ENCODE measurements at regions not wholly inside any gene's neighbourhood (a gene's known extent, or its start where the extent isn't known, plus 50 kb on each side); places are given as distances from the start of the nearest gene placed in this dataset.

- Mint-ChIP-seq H3K4me1 (no peaks in the 10 kb centered on the region), H3K27me3 (no peaks in the 10 kb centered on the region), H3K4me3 (no peak overlapping the region), H3K36me3 (ENCODE audit: low read depth) (no peaks in the 10 kb centered on the region), H3K9me3 (peaks cover 4% of the 10 kb centered on the region), H3K27ac (no peak overlapping the region)
- no peak for DNase-seq
- POLR2A ChIA-PET = no interaction called here
- CTCF ChIA-PET = no interaction called here
Measured at GRCh38 chr3:80519436-80519835, 751.6 kb upstream of the ROBO1 start.

GRCh38 chr3:80496452-80496851, 728.7 kb upstream of the ROBO1 start:
- POLR2A ChIA-PET = no interaction called here
- Mint-ChIP-seq H3K36me3 (ENCODE audit: low read depth) (no peaks in the 10 kb centered on the region), H3K27me3 (no peaks in the 10 kb centered on the region), H3K4me3 (no peak overlapping the region), H3K4me1 (no peaks in the 10 kb centered on the region), H3K27ac (no peak overlapping the region), H3K9me3 (peaks cover 7% of the 10 kb centered on the region)
- CTCF ChIA-PET = no interaction called here
- no peak for DNase-seq

- CTCF ChIA-PET = no interaction called here
- H3K9me3 Mint-ChIP-seq = peaks cover 3% of the 10 kb centered on the region
Measured at GRCh38 chr3:80492162-80492561, 724.4 kb upstream of the ROBO1 start.

GRCh38 chr3:80472961-80473360, 705.2 kb upstream of the ROBO1 start:
- no peaks in the 10 kb centered on the region for H3K4me1 Mint-ChIP-seq
- H3K27me3 Mint-ChIP-seq = no peaks in the 10 kb centered on the region
- H3K27ac Mint-ChIP-seq = no peak overlapping the region
- H3K4me3 Mint-ChIP-seq = no peak overlapping the region
- no peaks in the 10 kb centered on the region for H3K36me3 Mint-ChIP-seq (ENCODE audit: low read depth)
- peaks cover 8% of the 10 kb centered on the region for H3K9me3 Mint-ChIP-seq
- CTCF ChIA-PET = no interaction called here
- no peak for DNase-seq
- POLR2A ChIA-PET = no interaction called here

More at GRCh38 chr3:80492162-80492561, 724.4 kb upstream of the ROBO1 start:
- no peaks in the 10 kb centered on the region for H3K27me3 Mint-ChIP-seq
- no peaks in the 10 kb centered on the region for H3K4me1 Mint-ChIP-seq
- H3K36me3 Mint-ChIP-seq (ENCODE audit: low read depth) = no peaks in the 10 kb centered on the region
- H3K4me3 Mint-ChIP-seq = no peak overlapping the region
- DNase-seq = no peak
- POLR2A ChIA-PET = no interaction called here
- no peak overlapping the region for H3K27ac Mint-ChIP-seq

GRCh38 chr3:80472459-80472858, 704.7 kb upstream of the ROBO1 start:
- CTCF ChIA-PET = no interaction called here
- H3K27ac Mint-ChIP-seq = no peak overlapping the region
- POLR2A ChIA-PET = no interaction called here
- no peaks in the 10 kb centered on the region for H3K36me3 Mint-ChIP-seq (ENCODE audit: low read depth)
- no peaks in the 10 kb centered on the region for H3K27me3 Mint-ChIP-seq
- peaks cover 8% of the 10 kb centered on the region for H3K9me3 Mint-ChIP-seq
- DNase-seq = no peak
- no peak overlapping the region for H3K4me3 Mint-ChIP-seq
- H3K4me1 Mint-ChIP-seq = no peaks in the 10 kb centered on the region

- H3K4me1 Mint-ChIP-seq = no peaks in the 10 kb centered on the region
Measured at GRCh38 chr3:80470433-80470832, 702.6 kb upstream of the ROBO1 start.

GRCh38 chr3:80465746-80466145, 697.9 kb upstream of the ROBO1 start:
- Mint-ChIP-seq H3K27me3 (no peaks in the 10 kb centered on the region), H3K4me3 (no peak overlapping the region), H3K27ac (no peak overlapping the region), H3K4me1 (no peaks in the 10 kb centered on the region), H3K9me3 (peaks cover 10% of the 10 kb centered on the region), H3K36me3 (ENCODE audit: low read depth) (no peaks in the 10 kb centered on the region)
- CTCF ChIA-PET = no interaction called here
- no peak for DNase-seq
- POLR2A ChIA-PET = no interaction called here

More at GRCh38 chr3:80470433-80470832, 702.6 kb upstream of the ROBO1 start:
- peaks cover 14% of the 10 kb centered on the region for H3K9me3 Mint-ChIP-seq
- no peak overlapping the region for H3K4me3 Mint-ChIP-seq
- POLR2A ChIA-PET = no interaction called here
- no peaks in the 10 kb centered on the region for H3K36me3 Mint-ChIP-seq (ENCODE audit: low read depth)
- no peaks in the 10 kb centered on the region for H3K27me3 Mint-ChIP-seq
- no peak for DNase-seq
- CTCF ChIA-PET = no interaction called here
- no peak overlapping the region for H3K27ac Mint-ChIP-seq

- ChIA-PET CTCF (no interaction called here), POLR2A (no interaction called here)
- DNase-seq = no peak
- no peaks in the 10 kb centered on the region for H3K27me3 Mint-ChIP-seq
- H3K4me3 Mint-ChIP-seq = no peak overlapping the region
- H3K27ac Mint-ChIP-seq = no peak overlapping the region
- no peaks in the 10 kb centered on the region for H3K9me3 Mint-ChIP-seq
- no peaks in the 10 kb centered on the region for H3K36me3 Mint-ChIP-seq (ENCODE audit: low read depth)
- no peaks in the 10 kb centered on the region for H3K4me1 Mint-ChIP-seq
Measured at GRCh38 chr3:80451393-80451792, 683.6 kb upstream of the ROBO1 start.

GRCh38 chr3:80445641-80446040, 677.8 kb upstream of the ROBO1 start:
- CTCF ChIA-PET = no interaction called here
- no peak for DNase-seq
- Mint-ChIP-seq H3K27me3 (no peaks in the 10 kb centered on the region), H3K9me3 (no peaks in the 10 kb centered on the region), H3K36me3 (ENCODE audit: low read depth) (no peaks in the 10 kb centered on the region), H3K4me3 (no peak overlapping the region), H3K27ac (no peak overlapping the region), H3K4me1 (no peaks in the 10 kb centered on the region)
- POLR2A ChIA-PET = no interaction called here

GRCh38 chr3:80445053-80445452, 677.3 kb upstream of the ROBO1 start:
- ChIA-PET POLR2A (no interaction called here), CTCF (no interaction called here)
- H3K4me3 Mint-ChIP-seq = no peak overlapping the region
- no peaks in the 10 kb centered on the region for H3K4me1 Mint-ChIP-seq
- no peak overlapping the region for H3K27ac Mint-ChIP-seq
- no peak for DNase-seq
- no peaks in the 10 kb centered on the region for H3K9me3 Mint-ChIP-seq
- no peaks in the 10 kb centered on the region for H3K36me3 Mint-ChIP-seq (ENCODE audit: low read depth)
- H3K27me3 Mint-ChIP-seq = no peaks in the 10 kb centered on the region

GRCh38 chr3:80439490-80439889, 671.7 kb upstream of the ROBO1 start:
- Mint-ChIP-seq H3K27me3 (no peaks in the 10 kb centered on the region), H3K27ac (no peak overlapping the region), H3K9me3 (no peaks in the 10 kb centered on the region), H3K4me1 (no peaks in the 10 kb centered on the region), H3K36me3 (ENCODE audit: low read depth) (no peaks in the 10 kb centered on the region), H3K4me3 (no peak overlapping the region)
- no peak for DNase-seq
- POLR2A ChIA-PET = no interaction called here
- CTCF ChIA-PET = no interaction called here

- Mint-ChIP-seq H3K4me1 (no peaks in the 10 kb centered on the region), H3K27ac (no peak overlapping the region), H3K9me3 (peaks cover 7% of the 10 kb centered on the region), H3K4me3 (no peak overlapping the region), H3K27me3 (no peaks in the 10 kb centered on the region), H3K36me3 (ENCODE audit: low read depth) (no peaks in the 10 kb centered on the region)
- DNase-seq = no peak
- ChIA-PET CTCF (no interaction called here), POLR2A (no interaction called here)
Measured at GRCh38 chr3:80434366-80434765, 666.6 kb upstream of the ROBO1 start.

- H3K27me3 Mint-ChIP-seq = no peaks in the 10 kb centered on the region
- H3K9me3 Mint-ChIP-seq = peaks cover 14% of the 10 kb centered on the region
- no peak overlapping the region for H3K4me3 Mint-ChIP-seq
- no peaks in the 10 kb centered on the region for H3K4me1 Mint-ChIP-seq
- ChIA-PET CTCF (no interaction called here), POLR2A (no interaction called here)
- no peaks in the 10 kb centered on the region for H3K36me3 Mint-ChIP-seq (ENCODE audit: low read depth)
- H3K27ac Mint-ChIP-seq = no peak overlapping the region
- no peak for DNase-seq
Measured at GRCh38 chr3:80424951-80425350, 657.2 kb upstream of the ROBO1 start.

- Mint-ChIP-seq H3K9me3 (no peaks in the 10 kb centered on the region), H3K4me3 (no peak overlapping the region), H3K36me3 (ENCODE audit: low read depth) (no peaks in the 10 kb centered on the region), H3K27me3 (no peaks in the 10 kb centered on the region), H3K4me1 (no peaks in the 10 kb centered on the region), H3K27ac (no peak overlapping the region)
- ChIA-PET CTCF (interaction anchor here (0.7 kb wide), 1 partner anchor 19 kb away, joined by 3 read pairs; no protein-coding TSS in a partner anchor), POLR2A (no interaction called here)
- DNase-seq = no peak
Measured at GRCh38 chr3:80408030-80408721, 640.4 kb upstream of the ROBO1 start.

Data from activated CD4-positive, alpha-beta T cell treated with anti-CD3 and anti-CD28 coated beads, Interleukin-2, amount 10 ng/mL, durations not matched to agents 7 days and 5 days (primary cell).